OCI-LY3 (cell line): ENCODE measurements at regions not wholly inside any gene's neighbourhood (a gene's known extent, or its start where the extent isn't known, plus 50 kb on each side); places are given as distances from the start of the nearest gene placed in this dataset.

Source experiments
- H2AFZ ChIP-seq: fragments of 200-600, 300-600 bp; shearing (Covaris generic); 2 replicates; pipeline ENCODE4 v1.6.0; 2014; ENCODE audit warnings: antibody characterized with exemption, low read depth, low read length
- H3K27ac ChIP-seq: fragments of 200-600, 300-600 bp; sonication (generic); 2 replicates; pipeline ENCODE4 v1.5.1; 2014; ENCODE audit warnings: mild to moderate bottlenecking, low read length, moderate library complexity, mixed read lengths
- H3K27me3 ChIP-seq: fragments of 200-600, 300-600 bp; sonication (generic); 2 replicates; pipeline ENCODE4 v1.6.1; 2014; ENCODE audit warnings: low read depth, low read length, mixed read lengths
- H3K36me3 ChIP-seq: fragments of 200-600, 300-600 bp; sonication (generic); replicated peaks from 2 replicates; pipeline ENCODE3; 2014; ENCODE audit warnings: low read depth, low read length, mixed read lengths
- H3K4me1 ChIP-seq: fragments of 300-600, 200-600 bp; sonication (generic); 2 replicates; pipeline ENCODE4 v1.6.1; 2014; ENCODE audit warnings: low read length, mixed read lengths
- H3K4me2 ChIP-seq: fragments of 200-600, 300-600 bp; sonication (generic); 2 replicates; pipeline ENCODE4 v1.6.1; 2014; ENCODE audit warnings: low read length, mixed read lengths
- H3K4me3 ChIP-seq: fragments of 300-600, 200-600 bp; sonication (generic); 2 replicates; pipeline ENCODE4 v1.5.1; 2014; ENCODE audit warnings: antibody characterized with exemption, mild to moderate bottlenecking, low read length, moderate library complexity
- H3K79me2 ChIP-seq: fragments of 300-600, 200-600 bp; shearing (Covaris generic); 2 replicates; pipeline ENCODE4 v1.6.1; 2014; ENCODE audit warnings: mild to moderate bottlenecking, low read length, mixed read lengths
- H3K9ac ChIP-seq: fragments of 300-600, 200-600 bp; shearing (Covaris generic); 2 replicates; pipeline ENCODE4 v1.6.0; 2014; ENCODE audit warnings: mild to moderate bottlenecking, low read length, moderate library complexity
- H3K9me3 ChIP-seq: fragments of 200-600, 300-600 bp; shearing (Covaris generic); 2 replicates; pipeline ENCODE4 v1.6.1; 2014; ENCODE audit warnings: low read length, mixed read lengths; ENCODE audit not compliant: insufficient read depth
- H4K20me1 ChIP-seq: fragments of 200-600, 300-600 bp; sonication (generic); 2 replicates; pipeline ENCODE4 v1.6.1; 2016; ENCODE audit warnings: low read length, mixed read lengths; ENCODE audit not compliant: insufficient read depth
- EZH2phosphoT487 ChIP-seq: fragments of 200-600 bp; shearing (Covaris generic); IDR thresholded peaks from 2 replicates; pipeline ENCODE4 v1.6.1; 2018; ENCODE audit warnings: antibody characterized with exemption, mixed run types, low read depth
- TF ChIP-seq, protein P1 (sequence below): fragments of 200-600, 300-600 bp; sonication (generic); IDR thresholded peaks from 2 replicates; pipeline ENCODE4 v1.5.1; 2014; ENCODE audit warnings: antibody characterized with exemption, low read length, low read depth

DNA sequence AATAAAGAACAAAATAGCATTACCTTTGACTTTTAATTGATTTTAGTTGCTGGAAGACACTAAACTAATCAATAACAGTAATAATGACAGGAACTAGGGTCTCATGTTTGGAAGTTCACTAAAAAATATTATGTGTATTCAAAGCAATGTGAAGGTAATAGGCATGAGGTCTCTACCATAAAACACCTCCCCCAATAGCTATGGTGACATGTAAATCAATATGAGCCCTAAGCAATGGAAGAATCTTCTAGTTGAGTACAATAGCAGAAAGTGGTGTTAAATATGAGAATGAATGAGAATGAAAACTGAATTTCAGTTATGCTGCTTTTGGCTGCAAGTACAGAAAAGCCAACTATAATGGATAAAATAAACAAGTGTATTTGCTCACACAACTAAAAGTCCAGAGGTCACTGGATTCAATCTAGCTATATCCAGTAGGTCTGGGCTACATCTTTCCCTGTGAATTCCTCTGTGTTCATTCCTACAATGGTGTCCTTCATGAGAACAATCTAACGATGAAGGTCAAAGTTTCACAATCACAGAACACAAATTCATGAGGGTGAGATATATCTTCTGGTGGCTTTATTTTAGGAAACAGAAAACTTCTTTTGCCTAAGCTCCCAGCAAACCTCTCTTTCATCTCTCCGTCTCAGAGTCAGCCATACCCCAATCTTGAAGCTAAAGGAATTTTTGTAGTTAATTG lies 728.0 kb downstream of the FSCB start:
- Histone ChIP-seq H3K4me2 (no peak overlapping the region), H3K4me3 (no peak overlapping the region), H3K9ac (no peak overlapping the region)

GRCh38 chr14:43778570-43778936 lies 728.5 kb downstream of the FSCB start:
- no peak overlapping the region for H2AFZ ChIP-seq
- no peak overlapping the region for H3K9ac ChIP-seq
- no peak overlapping the region for H3K4me2 ChIP-seq
- no peaks in the 10 kb centered on the region for H3K36me3 ChIP-seq
- no peaks in the 10 kb centered on the region for H3K4me1 ChIP-seq
- H3K27me3 ChIP-seq, result no peaks in the 10 kb centered on the region
- no peaks in the 10 kb centered on the region for H3K9me3 ChIP-seq
- no peaks in the 10 kb centered on the region for H3K79me2 ChIP-seq
- no peak overlapping the region for H3K27ac ChIP-seq
- TF ChIP-seq, protein P1, sequence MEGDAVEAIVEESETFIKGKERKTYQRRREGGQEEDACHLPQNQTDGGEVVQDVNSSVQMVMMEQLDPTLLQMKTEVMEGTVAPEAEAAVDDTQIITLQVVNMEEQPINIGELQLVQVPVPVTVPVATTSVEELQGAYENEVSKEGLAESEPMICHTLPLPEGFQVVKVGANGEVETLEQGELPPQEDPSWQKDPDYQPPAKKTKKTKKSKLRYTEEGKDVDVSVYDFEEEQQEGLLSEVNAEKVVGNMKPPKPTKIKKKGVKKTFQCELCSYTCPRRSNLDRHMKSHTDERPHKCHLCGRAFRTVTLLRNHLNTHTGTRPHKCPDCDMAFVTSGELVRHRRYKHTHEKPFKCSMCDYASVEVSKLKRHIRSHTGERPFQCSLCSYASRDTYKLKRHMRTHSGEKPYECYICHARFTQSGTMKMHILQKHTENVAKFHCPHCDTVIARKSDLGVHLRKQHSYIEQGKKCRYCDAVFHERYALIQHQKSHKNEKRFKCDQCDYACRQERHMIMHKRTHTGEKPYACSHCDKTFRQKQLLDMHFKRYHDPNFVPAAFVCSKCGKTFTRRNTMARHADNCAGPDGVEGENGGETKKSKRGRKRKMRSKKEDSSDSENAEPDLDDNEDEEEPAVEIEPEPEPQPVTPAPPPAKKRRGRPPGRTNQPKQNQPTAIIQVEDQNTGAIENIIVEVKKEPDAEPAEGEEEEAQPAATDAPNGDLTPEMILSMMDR, result no peak
- TF ChIP-seq EZH2phosphoT487, result no peak
- H3K4me3 ChIP-seq, result no peak overlapping the region
- H4K20me1 ChIP-seq, result no peaks in the 10 kb centered on the region

More for the DNA sequence above, 728.0 kb downstream of the FSCB start:
- H4K20me1 ChIP-seq, result no peaks in the 10 kb centered on the region
- no peaks in the 10 kb centered on the region for H3K36me3 ChIP-seq
- no peaks in the 10 kb centered on the region for H3K79me2 ChIP-seq
- no peak overlapping the region for H3K27ac ChIP-seq
- H3K4me1 ChIP-seq, result no peaks in the 10 kb centered on the region
- no peak for TF ChIP-seq EZH2phosphoT487
- TF ChIP-seq, protein P1, result no peak
- no peaks in the 10 kb centered on the region for H3K27me3 ChIP-seq
- no peak overlapping the region for H2AFZ ChIP-seq
- H3K9me3 ChIP-seq, result no peaks in the 10 kb centered on the region

DNA sequence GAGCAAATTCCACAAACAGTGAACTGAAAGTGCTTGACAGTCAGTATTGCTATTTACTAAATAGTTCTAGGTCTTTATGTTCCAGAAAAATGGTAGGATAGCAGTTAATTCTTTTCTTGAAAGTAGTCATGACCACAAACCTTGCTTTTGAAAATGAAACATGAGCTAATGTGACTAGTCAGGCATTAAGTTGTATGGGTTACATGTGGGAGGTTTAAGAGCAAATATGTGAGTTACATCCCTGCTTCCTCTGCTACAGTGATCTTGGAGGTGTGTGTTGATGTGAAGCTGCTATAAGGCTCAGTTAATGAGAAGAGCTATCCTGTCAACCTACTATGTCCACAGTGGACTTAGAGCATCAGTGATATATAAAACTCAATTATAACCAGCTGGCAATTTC lies 741.6 kb downstream of the FSCB start:
- H3K9me3 ChIP-seq, result no peaks in the 10 kb centered on the region
- no peaks in the 10 kb centered on the region for H3K36me3 ChIP-seq
- TF ChIP-seq, protein P1, result no peak
- TF ChIP-seq EZH2phosphoT487, result no peak
- no peak overlapping the region for H3K4me2 ChIP-seq
- H3K4me1 ChIP-seq, result no peaks in the 10 kb centered on the region; the same call in 1 of the 2 replicates
- no peak overlapping the region for H3K27ac ChIP-seq
- H3K9ac ChIP-seq, result no peak overlapping the region
- no peaks in the 10 kb centered on the region for H3K27me3 ChIP-seq
- H3K4me3 ChIP-seq, result no peak overlapping the region
- no peaks in the 10 kb centered on the region for H4K20me1 ChIP-seq
- no peak overlapping the region for H2AFZ ChIP-seq
- no peaks in the 10 kb centered on the region for H3K79me2 ChIP-seq

- no peaks in the 10 kb centered on the region for H4K20me1 ChIP-seq
- no peak for TF ChIP-seq EZH2phosphoT487
- no peak overlapping the region for H3K9ac ChIP-seq
- H3K36me3 ChIP-seq, result no peaks in the 10 kb centered on the region
- no peak overlapping the region for H2AFZ ChIP-seq
- H3K79me2 ChIP-seq, result no peaks in the 10 kb centered on the region
- H3K27me3 ChIP-seq, result no peaks in the 10 kb centered on the region
- no peaks in the 10 kb centered on the region for H3K9me3 ChIP-seq
- H3K27ac ChIP-seq, result no peak overlapping the region
- H3K4me1 ChIP-seq, result no peaks in the 10 kb centered on the region; the same call in 1 of the 2 replicates
- no peak overlapping the region for H3K4me3 ChIP-seq
- H3K4me2 ChIP-seq, result no peak overlapping the region
These were observed 742.6 kb downstream of the FSCB start for GRCh38 chr14:43764433-43764832.
